ENCODE measurements at regions not wholly inside any gene's neighbourhood (a gene's known extent, or its start where the extent isn't known, plus 50 kb on each side); places are given as distances from the start of the nearest gene placed in this dataset.

- TF ChIP-seq CTCF (IDR thresholded peaks at IDR 0.05 in 4 of 5, conservative IDR thresholded peaks at IDR 0.05 in 1 of 5) (no peak), POLR2A (IDR thresholded peaks at IDR 0.05) (no peak)
Measured at GRCh38 chrX:120741452-120741851, 111.6 kb upstream of the C1GALT1C1 start.

Measured in gastrocnemius medialis (tissue), 4 donors.